D721Med (cell line): ENCODE measurements at regions not wholly inside any gene's neighbourhood (a gene's known extent, or its start where the extent isn't known, plus 50 kb on each side); places are given as distances from the start of the nearest gene placed in this dataset.
A peak's percentile ranks its signal among the peaks of the same experiment; 100 is the strongest.
"Not testable (repeated sequence)": the region's sequence is repeated elsewhere in the genome, so short reads cannot be mapped to it uniquely, and the experiment has no call there.

Experiments used
- DNase-seq: peaks from one replicate; pipeline ENCODE4 v3.0.0; 2011; ENCODE audit warnings: low spot score; ENCODE audit not compliant: insufficient read length
- FAIRE-seq: peaks from 2 replicates; lab custom pipeline; 2011; peaks lifted over from hg19 to GRCh38; lab: Jason Lieb, UNC
- CTCF ChIP-seq: IDR thresholded peaks from 2 replicates; pipeline ENCODE4 v1.5.1; 2012; ENCODE audit warnings: mild to moderate bottlenecking, control low read depth; ENCODE audit not compliant: insufficient read depth; ENCODE audit errors: missing control alignments

DNA sequence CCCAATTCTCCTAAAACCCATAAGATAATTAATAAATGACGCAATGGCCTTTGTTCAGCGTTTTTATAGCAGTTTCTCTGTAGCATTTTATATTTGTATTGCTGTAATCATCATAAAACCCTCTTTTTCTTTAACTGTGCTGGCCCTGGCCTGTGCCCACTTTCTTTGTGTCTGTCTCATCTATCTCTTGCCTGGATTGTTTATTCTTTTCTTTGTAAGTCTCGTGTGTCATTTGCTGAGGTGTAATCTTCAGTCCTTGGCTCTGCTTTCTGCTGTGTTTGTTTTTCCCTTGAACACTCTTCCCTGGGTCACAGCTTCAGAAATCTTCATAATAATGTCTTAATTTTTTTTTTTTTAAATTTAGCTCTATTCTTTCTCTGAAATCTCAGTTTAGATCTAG lies 525.8 kb upstream of the LINC00305 start:
- FAIRE-seq (no peak), DNase-seq (no peak)
- no peak for TF ChIP-seq CTCF

DNA sequence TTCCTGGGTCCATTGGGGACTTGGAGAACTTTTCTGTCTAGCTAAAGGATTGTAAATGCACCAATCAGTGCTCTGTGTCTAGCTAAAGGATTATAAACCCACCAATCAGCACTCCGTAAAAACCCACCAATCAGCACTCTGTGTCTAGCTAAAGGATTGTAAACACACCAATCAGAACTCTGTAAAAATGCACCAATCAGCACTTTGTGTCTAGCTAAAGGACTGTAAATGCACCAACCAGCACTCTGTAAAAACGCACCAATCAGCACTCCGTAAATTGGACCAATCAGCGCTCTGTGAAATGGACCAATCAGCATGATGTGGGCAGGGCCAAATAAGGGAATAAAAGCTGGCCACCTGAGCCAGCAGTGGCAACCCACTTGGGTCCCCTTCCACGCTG lies 522.4 kb upstream of the LINC00305 start:
- DNase-seq, FAIRE-seq: not testable (repeated sequence)

GRCh38 chr18:64668461-64668962 lies 519.6 kb upstream of the LINC00305 start:
- no peak for FAIRE-seq
- no peak for TF ChIP-seq CTCF
- DNase-seq, result no peak

GRCh38 chr18:64663086-64663485 lies 514.2 kb upstream of the LINC00305 start:
- FAIRE-seq (no peak), DNase-seq (no peak)
- no peak for TF ChIP-seq CTCF

- no peak for DNase-seq
- no peak for FAIRE-seq
- no peak for TF ChIP-seq CTCF
These were observed 510.3 kb upstream of the LINC00305 start for GRCh38 chr18:64659196-64659595.

GRCh38 chr18:64653068-64653467 lies 504.2 kb upstream of the LINC00305 start:
- DNase-seq (no peak), FAIRE-seq (peak; percentile 98)
- no peak for TF ChIP-seq CTCF

DNA sequence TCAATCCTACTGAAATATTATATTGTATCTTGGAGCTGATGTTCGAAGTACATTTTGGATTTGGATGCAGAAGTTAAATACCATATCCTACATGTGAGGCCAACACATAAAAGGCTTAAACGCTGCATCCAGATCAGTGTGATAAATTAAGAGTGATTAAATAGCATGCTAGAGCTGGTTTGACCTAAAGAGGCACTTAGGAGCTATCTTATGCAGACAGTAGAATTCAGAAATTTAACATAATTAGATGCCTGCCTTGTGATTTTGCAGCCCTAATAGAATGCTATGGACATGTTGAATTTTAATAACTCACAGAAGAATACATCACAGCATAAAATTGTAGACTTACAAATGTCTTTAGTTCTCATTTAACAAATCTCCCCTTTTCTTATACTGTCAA lies 501.2 kb upstream of the LINC00305 start:
- FAIRE-seq (peak; percentile 100), DNase-seq (no peak)
- no peak for TF ChIP-seq CTCF

DNA sequence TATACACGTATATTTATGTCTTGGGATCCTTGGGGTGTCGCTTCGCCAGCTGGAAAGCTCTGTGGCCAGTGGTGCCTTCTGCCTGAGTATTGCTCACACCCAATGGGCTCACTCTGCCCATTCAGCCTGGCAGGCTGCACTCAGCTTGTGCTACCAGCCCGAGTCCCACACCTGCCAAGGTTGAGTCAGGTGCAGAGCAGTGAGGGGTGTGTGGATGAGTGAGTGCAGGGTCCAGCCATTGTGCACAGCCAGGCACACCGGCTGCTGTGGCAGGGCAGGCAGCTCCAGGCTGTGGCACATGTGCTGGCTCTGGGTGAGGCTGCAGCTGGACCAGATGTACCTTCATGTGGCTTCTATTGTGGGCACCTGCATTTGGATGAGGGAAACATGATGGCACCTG lies 496.9 kb upstream of the LINC00305 start:
- no peak for TF ChIP-seq CTCF
- DNase-seq (no peak), FAIRE-seq (no peak)
